HepG2 (cell line): ENCODE measurements at regions not wholly inside any gene's neighbourhood (a gene's known extent, or its start where the extent isn't known, plus 50 kb on each side); places are given as distances from the start of the nearest gene placed in this dataset.

Source experiments
- ATAC-seq: fragments of 200-7000 bp; cut with Tn5 transposase; 3 replicates; pipeline ENCODE4 v1.9.1; 2020; ENCODE audit warnings: mild to moderate bottlenecking, moderate library complexity
- BruUV-seq: library from RNA; stranded (reverse); fragments of 400-500 nt; replicated peaks from 2 replicates; lab custom pipeline; 2021; lab: Mats Ljungman, UMichigan
- CTCF ChIA-PET: fragments of 300-600 bp; formaldehyde crosslinking; extraction: SDS; loops from one replicate; lab custom pipeline; 2021; ENCODE audit warnings: low total read pairs, inconsistent platforms, low intra/inter-chr PET ratio; lab: Yijun Ruan, JAX
- POLR2A ChIA-PET: fragments of 350-600 bp; sonication (Branson Sonifier 250); formaldehyde crosslinking; loops from one replicate; lab custom pipeline; 2020; ENCODE audit warnings: antibody characterized with exemption, inconsistent platforms; lab: Yijun Ruan, JAX
- DNase-seq: peaks from one replicate; pipeline ENCODE4 v3.0.0-alpha.2; 2015; ENCODE audit warnings: low spot score
- FAIRE-seq: peaks from 3 replicates; lab custom pipeline; 2011; peaks lifted over from hg19 to GRCh38; lab: Jason Lieb, UNC
- H2AFZ ChIP-seq: one replicate; pipeline ENCODE4 v1.6.1; 2011; ENCODE audit warnings: low read length, inconsistent platforms
- H3K27ac ChIP-seq: fragments of 300-600 bp; 3 replicates; pipeline ENCODE4 v1.8.0; 2011; ENCODE audit warnings: mixed run types, mild to moderate bottlenecking, mixed read lengths, low read length, inconsistent platforms; ENCODE audit not compliant: insufficient read depth; ENCODE audit errors: extremely low read length
- H3K27me3 ChIP-seq, 2 experiments: fragments of 200-600 bp in 1 of 2; 2 replicates in 1 of 2; 3 replicates in 1 of 2; pipeline versions ENCODE4 v1.6.0 to v1.8.0; 2011; ENCODE audit warnings: low read length in 2 of 2, mild to moderate bottlenecking in 2 of 2, moderate library complexity in 2 of 2, inconsistent platforms in 1 of 2; ENCODE audit not compliant: insufficient read depth in 2 of 2, control insufficient read depth in 1 of 2
- H3K36me3 ChIP-seq, 2 experiments: fragments of 200-600 bp in 1 of 2; replicated peaks in 1 of 2; 2 replicates in 1 of 2; 3 replicates in 1 of 2; pipeline versions ENCODE4 v1.5.1 to v1.8.0; 2011; ENCODE audit warnings: low read length in 2 of 2, inconsistent platforms in 1 of 2; ENCODE audit not compliant: insufficient read depth in 2 of 2, control insufficient read depth in 1 of 2
- H3K4me1 ChIP-seq: 2 replicates; pipeline ENCODE4 v1.5.1; 2012; ENCODE audit warnings: low read length, inconsistent platforms; ENCODE audit not compliant: insufficient read depth
- H3K4me2 ChIP-seq: 2 replicates; pipeline ENCODE4 v1.6.0; 2011; ENCODE audit warnings: low read depth, low read length, inconsistent platforms
- H3K4me3 ChIP-seq, 3 experiments: fragments of 200-600 bp in 1 of 3; sonication (generic), shearing (Covaris generic) in 1 of 3; replicated peaks in 1 of 3; 2 replicates each; pipeline ENCODE4 v1.5.1; 2011 to 2016; ENCODE audit warnings: low read length in 3 of 3, inconsistent platforms in 2 of 3, low read depth in 2 of 3, mild to moderate bottlenecking in 2 of 3, control low read depth in 1 of 3, mixed read lengths in 1 of 3; ENCODE audit not compliant: insufficient read depth in 1 of 3
- H3K79me2 ChIP-seq: one replicate; pipeline ENCODE4 v1.6.1; 2011; ENCODE audit warnings: low read length, inconsistent platforms; ENCODE audit not compliant: insufficient read depth
- H3K9ac ChIP-seq: 2 replicates; pipeline ENCODE4 v1.6.0; 2011; ENCODE audit warnings: mild to moderate bottlenecking, low read depth, low read length, inconsistent platforms; ENCODE audit not compliant: insufficient read depth
- H3K9me3 ChIP-seq: 2 replicates; pipeline ENCODE4 v1.5.1; 2012; ENCODE audit warnings: mild to moderate bottlenecking, low read length
- H4K20me1 ChIP-seq: 2 replicates; pipeline ENCODE4 v1.6.0; 2011; ENCODE audit warnings: inconsistent platforms, mild to moderate bottlenecking, low read length, moderate library complexity; ENCODE audit not compliant: insufficient read depth
- ARID2 ChIP-seq: sonication (generic); formaldehyde crosslinking; IDR thresholded peaks from 2 replicates; pipeline ENCODE4 v1.8.1; 2022; ENCODE audit warnings: mild to moderate bottlenecking, missing genetic modification reagents, borderline replicate concordance
- BHLHE40 ChIP-seq: IDR thresholded peaks from 2 replicates; pipeline ENCODE4 v1.6.1; 2011; ENCODE audit warnings: low read length, improper control_type of control experiment
- HDAC6 ChIP-seq: fragments of 200-600 bp; sonication (generic); IDR thresholded peaks from 2 replicates; pipeline ENCODE4 v1.7.0; 2017; ENCODE audit warnings: mild to moderate bottlenecking, antibody characterized with exemption, low read length, low read depth
- HMGA1 ChIP-seq: sonication (generic); formaldehyde crosslinking; conservative IDR thresholded peaks from 2 replicates; pipeline ENCODE4 v1.4.0; 2020; ENCODE audit warnings: missing genetic modification reagents
- MAFF ChIP-seq: IDR thresholded peaks from 2 replicates; pipeline ENCODE4 v1.6.1; 2011; ENCODE audit warnings: low read depth, low read length, improper control_type of control experiment
- NFKBIZ ChIP-seq: IDR thresholded peaks from 2 replicates; pipeline ENCODE4 v1.6.1; 2018; ENCODE audit warnings: missing genetic modification reagents, missing compliant biosample characterization
- PBX2 ChIP-seq: IDR thresholded peaks from 2 replicates; pipeline ENCODE4 v1.6.1; 2016; ENCODE audit warnings: control low read depth
- RARA ChIP-seq: IDR thresholded peaks from 2 replicates; pipeline ENCODE4 v1.6.1; 2016; ENCODE audit warnings: missing genetic modification reagents, missing compliant biosample characterization
- SMAD1 ChIP-seq: sonication (generic); formaldehyde crosslinking; IDR thresholded peaks from 2 replicates; pipeline ENCODE4 v1.4.0; 2020; ENCODE audit warnings: missing genetic modification reagents, low read depth, mild to moderate bottlenecking, borderline replicate concordance
- TEF ChIP-seq: sonication (generic); formaldehyde crosslinking; IDR thresholded peaks from 2 replicates; pipeline ENCODE4 v1.5.0; 2020; ENCODE audit warnings: missing genetic modification reagents
- ZBTB7A ChIP-seq: sonication (generic); formaldehyde crosslinking; IDR thresholded peaks from 2 replicates; pipeline ENCODE4 v1.8.0; 2022; ENCODE audit warnings: mild to moderate bottlenecking, missing genetic modification reagents
- ZC3H4 ChIP-seq: sonication (generic); formaldehyde crosslinking; IDR thresholded peaks from 2 replicates; pipeline ENCODE4 v1.4.0; 2020; ENCODE audit warnings: missing genetic modification reagents, borderline replicate concordance
- ZMAT3 ChIP-seq: sonication (generic); formaldehyde crosslinking; conservative IDR thresholded peaks from 2 replicates; pipeline ENCODE4 v1.7.0; 2021; ENCODE audit warnings: missing genetic modification reagents
- ZNF318 ChIP-seq: sonication (generic); formaldehyde crosslinking; IDR thresholded peaks from 2 replicates; pipeline ENCODE4 v1.4.0; 2020; ENCODE audit warnings: mild to moderate bottlenecking, missing genetic modification reagents
- ZNF510 ChIP-seq: sonication (generic); formaldehyde crosslinking; IDR thresholded peaks from 2 replicates; pipeline ENCODE4 v1.4.0; 2020; ENCODE audit warnings: low read depth, mild to moderate bottlenecking, missing genetic modification reagents
- ZNF639 ChIP-seq: conservative IDR thresholded peaks from 2 replicates; pipeline ENCODE4 v1.6.1; 2018; ENCODE audit warnings: missing genetic modification reagents
- WGBS: methylation state at CpG from one replicate; pipeline ENCODE4 v1.1.6; 2017; ENCODE audit warnings: low lambda C conversion rate; 5-methylcytosine and 5-hydroxymethylcytosine counted together
- in situ Hi-C: cut with HindIII; loops from 2 replicates; pipeline ENCODE4 v1.10.0; 2017; ENCODE audit warnings: low pct_unique_long_range_greater_than_20kb; ENCODE audit not compliant: extremely low pct_ligation_motif_present
- intact Hi-C: fragments of 100-400 bp; cut with micrococcal nuclease; formaldehyde crosslinking; loops from one replicate; pipeline ENCODE4 v1.10.0; 2022; ENCODE audit not compliant: unreplicated experiment

- 35% methylated on average over 4 of the region's 4 CpGs for WGBS
- Histone ChIP-seq H3K4me3 (no peak overlapping the region), H3K9ac (no peak overlapping the region), H3K36me3 (no peaks in the 10 kb centered on the region), H3K9me3 (peaks cover 6% of the 10 kb centered on the region; the same call in 1 of the 2 replicates), H3K27ac (no peak overlapping the region), H3K4me1 (no peaks in the 10 kb centered on the region), H2AFZ (no peak overlapping the region), H3K4me2 (no peak overlapping the region), H3K79me2 (no peaks in the 10 kb centered on the region), H4K20me1 (no peaks in the 10 kb centered on the region), H3K27me3 (no peaks in the 10 kb centered on the region)
- ChIA-PET POLR2A (no interaction called here), CTCF (no interaction called here)
- in situ Hi-C loops: no loop called here
- intact Hi-C loops: no loop called here
- FAIRE-seq: no peak
- no peak for ATAC-seq
- BruUV-seq: no TSS peak
- no peak for DNase-seq
- TF ChIP-seq ZNF510 (CRISPR knock-in tag) (no peak), ZC3H4 (CRISPR knock-in tag) (no peak), ZNF318 (CRISPR knock-in tag) (no peak), TEF (CRISPR knock-in tag) (no peak), MAFF (no peak), HMGA1 (CRISPR knock-in tag) (no peak), SMAD1 (no peak), BHLHE40 (no peak), ZMAT3 (CRISPR knock-in tag) (no peak), RARA (CRISPR knock-in tag) (no peak), PBX2 (CRISPR knock-in tag) (no peak), NFKBIZ (CRISPR knock-in tag) (no peak), ARID2 (no peak), ZBTB7A (CRISPR knock-in tag) (no peak), HDAC6 (no peak), ZNF639 (no peak)
These were observed 1069.1 kb upstream of the AUTS2 start for GRCh38 chr7:68529221-68529620.
